Renal cortex interstitium (tissue), 11 donors: ENCODE measurements at regions not wholly inside any gene's neighbourhood (a gene's known extent, or its start where the extent isn't known, plus 50 kb on each side); places are given as distances from the start of the nearest gene placed in this dataset.

ENCODE experiments used
- DNase-seq, 11 donors: peaks; one replicate each; pipeline ENCODE4 v3.0.0-alpha.2; 2013; ENCODE audit warnings: low read depth in 9 of 11, low spot score in 4 of 11; ENCODE audit errors: extremely low read depth in 1 of 11

DNA sequence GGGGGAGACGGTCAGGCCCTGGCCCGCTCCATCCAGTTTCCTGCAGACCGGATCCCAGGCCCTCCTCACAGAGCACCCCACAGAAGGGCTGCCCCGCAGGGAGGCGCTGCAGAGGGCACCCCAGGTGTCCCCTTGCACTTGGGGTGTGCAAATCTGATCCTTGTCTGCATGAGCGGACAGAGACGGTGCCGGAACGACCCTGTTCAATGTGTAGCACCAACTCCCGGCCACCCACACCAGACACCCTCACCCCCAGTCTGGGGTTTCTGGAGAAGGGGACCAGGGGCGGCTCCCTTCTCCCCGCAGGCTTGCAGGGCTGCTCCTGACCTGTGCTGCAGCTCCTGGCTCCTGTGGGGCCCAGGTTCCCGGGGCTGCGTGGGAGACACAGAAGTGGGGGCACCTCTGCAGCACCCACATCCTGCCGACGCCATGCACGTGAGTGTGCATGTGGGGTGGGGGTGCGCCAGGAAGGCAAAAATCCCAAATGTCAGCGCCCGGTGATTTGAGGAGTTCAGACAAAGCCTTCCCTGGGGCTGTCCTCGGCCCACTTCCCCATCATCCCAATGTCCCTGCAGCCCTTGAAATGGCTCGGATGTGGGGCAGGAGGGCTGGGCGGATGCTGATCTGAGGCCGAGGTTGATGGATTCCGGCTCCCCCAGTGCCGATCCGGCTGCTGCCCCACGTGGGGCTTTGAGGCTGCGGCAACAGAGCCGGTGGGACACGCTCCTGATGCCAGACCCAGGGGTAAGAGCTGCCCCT, 85.3 kb upstream of the BHLHE23 start:
- DNase-seq: no peak

DNA sequence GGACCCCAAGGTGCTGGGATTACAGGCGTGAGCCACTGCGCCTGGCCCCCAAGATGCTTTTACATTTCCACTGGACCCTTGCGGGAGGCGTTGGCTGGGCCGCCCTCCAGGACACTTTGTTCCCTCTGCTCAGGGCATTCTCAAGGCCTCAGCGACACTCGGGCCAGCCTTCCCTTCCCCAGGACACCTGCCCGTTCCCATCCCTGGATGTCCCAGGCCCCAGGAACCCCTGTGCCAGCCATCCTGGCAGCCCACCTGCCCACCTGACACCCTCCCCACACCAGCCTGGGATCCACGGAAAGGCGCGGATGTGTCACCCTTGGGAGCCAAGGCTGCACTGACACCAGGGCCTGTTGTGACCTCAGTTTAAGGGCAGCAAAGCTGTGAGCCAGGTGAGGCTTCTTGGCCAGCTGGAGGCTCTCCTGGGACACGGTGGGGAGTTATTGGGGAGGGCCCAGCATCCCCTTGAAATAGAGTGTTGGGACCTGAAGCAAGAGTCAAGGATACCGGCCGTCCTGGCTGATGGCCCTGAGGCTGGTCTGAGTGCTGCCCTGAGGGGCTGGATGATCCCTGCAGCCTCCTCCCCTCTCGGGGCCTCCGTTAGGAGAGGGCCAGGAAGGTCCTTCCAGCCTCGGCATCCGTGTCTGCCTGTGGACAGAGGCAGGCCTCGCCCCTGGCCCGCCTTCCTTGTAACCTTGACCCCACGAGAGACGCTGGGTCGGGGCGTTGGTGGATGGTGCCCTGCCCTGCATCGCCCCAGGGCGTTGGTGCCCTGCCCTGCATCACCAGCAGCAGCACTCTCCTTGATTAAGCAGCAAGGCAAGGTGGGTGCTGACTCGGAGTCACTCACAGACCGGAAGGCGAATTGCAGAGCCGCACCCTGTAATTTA, 84.2 kb upstream of the BHLHE23 start:
- no peak for DNase-seq

DNA sequence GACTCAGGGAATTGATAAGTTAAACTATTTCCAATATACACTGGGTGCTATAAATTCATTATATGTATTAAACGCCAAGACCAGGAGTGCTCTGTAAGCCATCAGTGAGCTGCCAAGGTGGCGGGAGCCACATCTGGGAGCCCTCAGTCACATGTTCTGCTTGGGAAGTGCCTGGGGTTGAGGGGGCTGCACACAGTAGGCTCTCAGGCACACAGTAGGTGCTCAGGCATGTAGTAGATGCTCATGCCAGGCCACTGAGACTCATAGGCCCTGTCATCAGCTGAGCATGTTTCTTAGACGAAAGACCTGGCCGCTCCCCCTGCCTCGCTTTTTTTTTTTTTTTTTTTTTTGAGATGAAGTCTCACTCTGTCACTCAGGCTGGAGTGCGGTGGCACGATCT, 83.3 kb upstream of the BHLHE23 start:
- no peak for DNase-seq

DNA sequence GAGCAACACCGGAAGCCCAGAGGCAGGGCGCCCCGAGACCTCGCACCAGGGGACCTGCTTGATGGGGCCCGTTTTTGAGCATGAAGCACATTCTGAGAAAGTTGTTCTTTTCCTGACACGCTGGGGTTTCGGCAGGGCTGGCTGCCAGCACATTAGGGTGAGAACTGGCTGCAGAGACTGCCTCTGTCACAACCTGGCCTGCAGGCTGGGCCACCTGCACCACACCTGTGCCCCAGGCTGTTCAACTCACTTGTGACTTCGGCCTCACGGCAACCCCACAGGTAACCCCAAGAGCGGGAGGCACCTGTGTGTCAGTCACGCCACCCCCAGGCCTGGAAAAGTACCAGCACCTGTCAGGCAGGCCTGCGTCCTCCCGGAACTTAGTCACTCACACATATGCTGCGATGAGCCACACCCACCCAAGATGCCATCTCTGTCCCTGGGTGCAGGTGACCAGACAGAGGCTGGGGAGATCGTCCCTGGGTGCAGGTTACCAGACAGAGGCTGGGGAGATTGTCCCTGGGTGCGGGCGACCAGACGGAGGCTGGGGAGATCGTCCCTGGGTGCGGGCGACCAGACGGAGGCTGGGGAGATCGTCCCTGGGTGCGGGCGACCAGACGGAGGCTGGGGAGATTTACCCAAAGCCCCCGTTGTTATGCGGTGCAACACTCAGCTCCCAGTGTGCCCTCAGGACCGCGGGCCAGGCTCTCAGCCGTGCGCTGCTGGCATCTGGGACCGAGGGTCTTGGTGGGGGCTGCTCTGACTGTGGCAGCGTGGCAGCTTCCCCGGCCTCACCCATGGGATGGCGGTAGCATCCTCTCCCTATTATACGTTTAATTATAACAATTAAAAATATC, 82.5 kb upstream of the BHLHE23 start:
- no peak for DNase-seq

DNA sequence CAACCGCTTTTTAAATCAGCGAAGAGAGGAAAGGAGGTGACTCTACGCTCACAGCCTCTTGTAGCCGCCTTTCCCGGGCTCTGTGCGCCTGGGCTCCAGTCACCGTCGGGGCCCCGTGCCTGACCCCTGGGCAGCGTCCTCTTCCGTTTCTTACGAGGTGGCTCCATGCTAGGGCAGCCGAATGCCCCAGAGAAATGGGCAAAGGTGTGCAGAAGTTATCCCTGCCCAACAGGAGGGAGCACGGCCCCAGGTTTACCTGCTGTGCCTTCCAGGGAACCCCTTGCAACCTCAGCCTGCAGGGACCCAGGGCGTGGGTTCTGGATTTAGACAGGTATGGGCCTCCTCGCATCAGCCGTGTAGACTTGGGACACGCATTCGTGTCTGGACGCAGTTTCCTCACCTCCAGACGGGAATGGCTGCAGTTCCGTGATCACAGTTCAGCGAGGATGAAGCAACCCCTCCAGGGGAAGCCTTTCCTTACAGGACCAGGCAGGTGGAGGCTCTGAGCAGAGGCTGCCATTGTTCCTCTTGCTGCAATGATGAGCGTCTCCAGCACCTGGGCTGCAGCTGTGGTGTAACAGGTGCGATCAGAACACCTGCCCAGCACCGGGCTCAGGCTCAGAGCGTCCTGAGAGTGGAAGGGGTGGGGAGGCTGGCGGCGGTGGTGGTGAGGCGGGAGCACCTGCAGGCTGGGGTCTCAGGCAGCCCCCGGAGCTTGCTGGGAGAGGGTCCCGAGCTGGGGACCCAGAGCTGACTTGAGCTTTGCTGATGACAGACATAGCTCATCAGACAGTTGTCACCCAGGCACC, 81.3 kb upstream of the BHLHE23 start:
- DNase-seq: no peak

DNA sequence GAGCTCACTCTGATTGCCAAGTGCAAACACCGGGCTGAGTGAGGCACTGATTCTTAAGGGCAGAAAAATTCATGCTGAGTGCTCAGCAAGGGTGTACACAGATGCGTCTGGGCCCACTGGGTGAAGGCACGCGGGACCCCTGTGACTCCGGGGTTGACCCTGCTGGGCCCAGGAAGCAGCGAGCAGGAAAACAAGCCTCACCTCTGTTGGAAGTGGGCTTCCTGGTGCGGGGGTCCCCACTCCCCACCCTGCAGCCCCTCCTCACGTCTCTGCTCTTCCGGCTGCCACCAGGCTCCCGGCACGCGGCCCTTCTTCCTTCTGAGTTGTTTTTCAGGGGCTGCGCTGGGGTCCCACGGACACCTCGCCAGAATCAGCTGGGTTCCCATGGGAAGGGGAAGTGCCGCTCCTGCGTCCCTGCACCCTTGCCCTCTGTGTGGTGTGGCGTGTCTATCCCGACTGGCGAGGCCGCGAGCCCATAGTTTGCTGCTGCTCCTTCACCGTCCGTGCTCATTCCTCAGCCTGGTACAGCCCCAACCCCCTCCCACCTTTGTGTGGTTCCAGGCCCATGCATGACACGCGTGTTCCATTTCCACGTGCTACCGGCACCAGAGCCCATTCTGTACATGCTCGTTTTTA, 80.6 kb upstream of the BHLHE23 start:
- no peak for DNase-seq

DNA sequence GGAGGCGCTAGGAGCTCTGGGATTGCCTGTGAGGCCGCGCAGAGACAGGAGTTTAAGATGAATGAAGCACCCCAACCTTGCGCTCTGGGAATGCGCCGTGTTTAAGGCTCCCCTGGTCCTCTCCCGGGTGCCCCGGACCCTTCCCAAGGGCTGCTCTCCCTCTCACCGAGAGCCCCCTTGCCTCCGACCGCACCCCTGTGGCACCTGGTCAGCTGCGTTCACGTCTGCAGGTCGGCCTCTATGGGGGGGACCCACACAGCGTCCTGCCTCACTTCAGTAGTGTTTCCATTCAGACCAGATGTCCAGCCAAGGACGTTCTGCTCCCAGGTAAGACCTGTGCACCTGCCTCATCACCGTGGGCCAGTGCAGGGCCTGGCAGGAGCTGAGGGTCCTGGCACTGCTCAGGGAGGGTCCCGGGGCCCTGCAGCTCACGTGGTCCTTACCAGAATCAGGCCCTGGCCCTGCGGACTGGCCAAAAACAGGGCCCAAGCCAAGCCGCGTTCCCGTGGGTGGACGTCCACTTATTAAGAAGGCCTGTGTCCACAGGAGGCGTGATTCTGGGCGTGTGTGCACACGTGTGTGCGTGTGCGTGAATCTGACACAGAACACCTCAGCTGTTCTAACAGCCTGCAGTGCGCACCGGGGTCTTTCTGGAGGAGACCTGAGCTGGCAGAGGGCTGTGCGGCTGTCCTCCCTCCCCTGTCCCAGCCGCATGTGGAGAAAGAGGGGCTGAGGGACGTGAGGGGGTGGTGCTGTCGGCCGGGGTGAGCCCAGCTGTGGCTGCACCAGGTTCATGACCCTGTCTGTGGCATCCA, 79.9 kb upstream of the BHLHE23 start:
- DNase-seq: no peak

DNA sequence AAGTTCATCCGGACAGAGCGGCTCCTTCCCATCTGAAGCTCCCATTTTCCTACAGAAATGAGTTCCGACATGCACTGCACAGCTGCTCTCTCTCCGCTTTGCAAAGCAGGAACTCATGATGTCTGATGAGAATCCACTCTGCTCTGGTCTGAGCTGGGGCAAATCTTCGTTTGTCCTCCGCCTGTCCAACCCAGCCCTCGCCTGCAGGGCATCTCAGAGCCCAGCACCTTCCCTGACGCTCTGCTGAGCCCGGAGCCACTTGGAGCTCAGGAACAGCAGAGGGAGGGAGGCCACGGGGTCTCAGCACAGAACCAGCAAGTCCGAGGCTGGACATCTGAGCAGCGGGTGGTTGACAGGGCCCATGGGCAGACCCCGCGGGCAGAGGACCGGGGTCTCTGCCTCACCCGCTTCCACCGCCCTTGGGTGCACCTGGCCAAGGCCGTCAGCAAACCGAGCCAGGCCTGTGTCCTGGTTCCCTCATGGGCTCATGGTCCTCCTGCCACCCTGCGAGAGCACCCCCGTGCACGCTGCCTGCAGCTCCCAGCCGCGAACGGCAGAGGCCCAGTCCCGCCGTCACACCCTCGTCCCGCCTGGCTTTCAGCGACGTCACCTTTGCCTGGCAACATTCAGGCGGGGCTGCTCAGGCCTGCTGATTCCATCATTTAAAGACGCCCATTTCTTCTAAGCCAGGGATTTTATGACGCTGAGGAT, 78.5 kb upstream of the BHLHE23 start:
- DNase-seq: no peak

DNA sequence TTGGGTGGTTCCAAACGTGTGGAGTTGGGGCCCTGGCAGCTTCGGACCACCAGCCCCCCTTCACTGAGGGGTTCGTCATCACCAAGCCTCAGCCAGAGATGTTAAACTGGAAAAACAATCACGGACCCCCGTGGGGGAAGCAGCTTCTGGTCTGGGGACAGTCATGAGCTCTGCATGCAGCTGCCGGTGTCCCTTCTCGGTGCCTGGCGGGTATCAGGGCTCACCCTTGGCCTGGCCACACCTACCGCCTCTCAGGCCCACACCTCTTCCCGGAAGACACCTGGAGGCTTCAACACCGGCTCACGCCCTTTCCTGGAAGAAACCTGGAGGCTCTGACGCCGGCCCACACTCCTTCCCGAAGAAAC, 77.8 kb upstream of the BHLHE23 start:
- no peak for DNase-seq

DNA sequence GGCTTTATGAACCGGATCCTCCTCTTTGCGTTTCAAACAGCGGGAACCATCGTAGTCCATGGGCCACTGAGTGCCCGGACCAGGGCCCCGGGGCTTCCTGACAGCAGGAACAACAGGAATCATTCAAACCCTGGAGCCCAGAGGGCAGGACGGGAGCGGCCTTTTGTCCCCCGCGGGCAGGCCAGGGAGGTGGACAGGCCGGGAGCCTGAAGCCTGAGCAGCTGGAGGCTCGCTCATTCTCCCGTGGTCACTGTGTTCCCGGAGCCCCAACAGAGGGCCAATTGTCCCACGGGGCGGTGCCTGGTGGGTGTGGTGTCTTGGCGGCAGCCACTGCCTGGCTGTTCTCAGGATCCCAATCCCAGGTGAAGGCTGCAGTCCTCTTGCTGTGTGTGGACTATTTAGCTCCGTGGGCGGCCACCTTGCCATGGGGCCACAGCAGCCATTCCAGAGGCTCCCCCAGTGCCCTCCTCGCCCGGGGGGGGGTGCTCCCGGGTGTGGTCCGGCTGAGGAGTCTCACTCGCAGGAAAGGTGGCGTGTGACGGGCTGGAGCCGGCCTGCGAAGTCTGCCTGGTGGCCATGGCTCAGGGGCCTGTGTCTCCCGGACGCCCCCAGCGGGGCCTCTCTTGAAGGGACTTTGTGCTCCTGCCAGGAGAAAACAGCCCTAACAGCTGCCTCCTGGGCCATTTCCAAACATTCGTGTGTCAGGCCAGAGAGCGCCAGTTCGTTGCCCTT, 77.2 kb upstream of the BHLHE23 start:
- DNase-seq: no peak

DNA sequence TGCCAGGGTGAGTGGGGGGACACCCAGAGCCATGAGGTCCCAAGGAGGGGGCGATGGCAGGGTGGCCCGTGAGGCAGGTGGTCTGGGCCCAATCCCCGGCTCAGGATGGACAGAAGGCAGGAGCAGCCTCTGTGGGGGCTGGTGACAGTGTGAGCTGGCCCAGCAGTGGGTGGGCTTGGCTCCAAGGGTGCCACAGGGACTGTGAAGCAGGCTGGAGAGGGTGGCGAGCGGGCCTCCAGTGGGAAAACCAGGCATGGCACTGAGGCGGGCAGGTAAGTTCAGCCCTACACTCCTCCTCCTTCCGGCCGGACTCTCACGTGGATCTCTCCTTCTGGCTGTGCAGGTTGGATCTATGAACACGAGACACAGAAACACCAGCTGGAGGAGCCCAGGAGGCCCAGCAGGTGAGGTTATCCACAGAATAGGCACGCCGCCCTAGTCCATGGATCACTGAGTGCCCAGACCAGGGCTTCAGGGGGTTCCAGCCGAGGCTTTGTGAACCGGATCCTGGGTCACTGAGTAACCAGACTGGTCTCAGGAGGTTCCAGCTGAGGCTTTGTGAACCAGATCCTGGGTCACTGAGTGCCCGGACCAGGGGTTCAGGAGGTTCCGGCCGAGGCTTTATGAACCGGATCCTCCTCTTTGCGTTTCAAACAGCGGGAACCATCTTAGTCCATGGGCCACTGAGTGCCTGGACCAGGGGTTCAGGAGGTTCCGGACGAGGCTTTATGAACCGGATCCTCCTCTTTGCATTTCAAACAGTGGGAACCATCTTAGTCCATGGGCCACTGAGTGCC, 76.4 kb upstream of the BHLHE23 start:
- no peak for DNase-seq

DNA sequence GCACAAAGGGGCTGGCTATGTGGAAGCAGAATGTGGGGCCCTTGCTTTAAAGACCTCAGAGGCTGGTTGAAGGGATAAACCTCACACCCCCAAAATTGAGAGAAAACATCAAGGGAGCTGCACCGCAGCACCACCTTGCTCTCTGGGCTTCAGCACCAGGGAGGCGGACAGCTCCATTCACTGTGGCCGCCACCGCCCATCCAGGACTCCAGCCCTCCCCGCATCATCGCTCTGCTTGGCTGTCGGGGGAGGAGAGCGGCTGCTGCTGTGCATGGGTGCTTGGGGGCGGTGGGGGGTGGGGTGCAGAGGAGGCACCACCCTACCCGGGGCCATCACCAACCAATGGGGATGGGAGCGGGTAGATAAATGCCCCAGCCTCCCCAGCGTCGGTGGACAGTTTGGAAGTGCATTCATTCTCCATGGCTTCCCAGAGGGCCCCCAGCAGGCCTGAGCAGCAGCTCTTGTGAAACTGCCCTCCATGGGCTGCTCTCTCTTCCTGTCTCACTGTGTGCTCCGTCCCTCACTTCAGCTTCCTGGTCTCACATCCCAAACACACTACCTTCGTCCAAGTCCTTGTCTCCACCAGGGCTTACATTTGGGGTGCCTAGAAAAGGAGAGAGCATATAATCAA, 75.7 kb upstream of the BHLHE23 start:
- peak; percentile 33 to 76 (median 55) for DNase-seq

DNA sequence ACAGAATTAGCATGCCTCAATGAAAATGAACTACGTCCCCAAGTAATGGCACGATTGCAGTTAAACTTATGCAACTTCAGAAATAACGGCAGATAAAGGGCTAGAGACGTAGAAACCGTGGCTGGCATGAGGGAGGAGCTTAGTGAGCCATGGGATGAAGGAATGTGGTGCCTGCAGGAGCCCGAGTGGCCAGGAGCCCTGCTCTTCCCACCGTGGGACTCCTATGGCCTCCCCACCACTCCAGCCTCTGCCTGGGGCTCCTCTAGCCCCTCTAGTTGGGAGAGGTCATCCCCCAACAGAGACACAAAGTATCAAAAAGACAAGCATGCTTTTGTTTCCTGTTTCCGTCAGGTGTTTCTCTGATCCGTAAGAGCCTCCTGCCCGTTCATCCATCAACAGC, 75.1 kb upstream of the BHLHE23 start:
- no peak for DNase-seq

DNA sequence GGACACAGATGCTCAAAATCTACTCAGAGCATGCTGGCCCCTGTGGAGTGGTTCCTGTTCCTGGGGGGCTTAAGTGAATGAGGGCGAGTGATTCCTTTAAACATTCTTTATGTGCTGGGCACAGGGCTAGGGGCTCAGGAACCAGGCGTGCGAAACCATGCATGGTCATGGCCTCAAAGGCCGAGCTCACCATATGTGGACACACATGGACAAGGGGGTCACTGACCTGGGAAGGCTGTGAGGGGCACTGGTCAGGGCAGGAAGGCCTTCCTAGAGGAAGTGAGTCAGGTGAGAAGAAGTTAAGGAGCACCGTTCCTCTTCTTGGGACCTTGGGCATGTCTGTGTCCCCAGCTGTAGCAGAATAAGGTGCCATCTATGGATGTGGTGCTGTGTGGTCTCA, 74.6 kb upstream of the BHLHE23 start:
- DNase-seq: no peak

DNA sequence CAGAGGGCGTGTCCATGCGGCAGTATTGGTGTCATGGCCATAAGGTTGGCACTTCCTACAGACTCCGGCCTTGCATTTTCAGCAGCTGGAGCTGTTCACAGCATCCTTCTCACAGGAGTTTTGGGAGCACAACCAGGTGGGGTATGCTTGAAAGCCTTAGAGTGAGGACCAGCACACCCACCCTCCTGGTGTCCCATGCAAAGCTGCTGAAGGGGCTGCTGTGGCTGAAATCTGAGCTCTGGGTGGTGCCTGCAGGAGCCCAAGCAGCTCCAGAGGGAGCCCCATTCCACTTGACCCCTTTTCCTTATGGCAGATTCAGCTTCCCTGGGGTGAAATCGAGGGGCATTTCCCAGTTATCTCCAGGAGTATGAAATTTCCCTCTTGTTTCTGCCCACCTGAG, 74.0 kb upstream of the BHLHE23 start:
- DNase-seq: no peak
